GM19372 (cell line): ENCODE measurements at regions not wholly inside any gene's neighbourhood (a gene's known extent, or its start where the extent isn't known, plus 50 kb on each side); places are given as distances from the start of the nearest gene placed in this dataset.
"Not testable (repeated sequence)": the region's sequence is repeated elsewhere in the genome, so short reads cannot be mapped to it uniquely, and the experiment has no call there.

ENCODE experiments used
- ATAC-seq: cut with Tn5 transposase; IDR thresholded peaks from one replicate; pipeline ENCODE4 v1.9.1; 2021; ENCODE audit warnings: mild to moderate bottlenecking, low read depth, moderate library complexity; ENCODE audit not compliant: unreplicated experiment

- ATAC-seq, result no peak
Measured at GRCh38 chr16:17567455-17567854, 96.7 kb upstream of the XYLT1 start.

- no peak for ATAC-seq
Measured at GRCh38 chr16:17566656-17567450, 96.1 kb upstream of the XYLT1 start.

DNA sequence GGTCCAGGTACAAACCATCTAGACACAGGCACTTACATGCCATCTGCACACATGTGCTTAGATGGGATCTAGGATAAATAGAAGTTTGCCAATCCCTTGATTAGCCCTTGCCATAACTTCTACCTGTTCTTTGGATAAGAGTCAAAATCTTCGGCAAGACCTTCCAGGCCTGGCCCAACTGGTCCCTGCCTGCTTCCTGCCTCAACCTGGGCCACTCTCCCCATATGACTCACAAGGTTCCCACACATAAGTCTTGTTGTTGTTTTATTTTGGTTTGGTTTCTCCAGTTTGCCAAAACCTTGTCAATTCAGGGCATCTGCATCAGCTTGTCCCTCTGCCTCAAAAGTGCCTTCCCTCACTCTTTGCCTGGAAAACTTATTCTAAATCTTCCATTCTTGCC lies 95.3 kb upstream of the XYLT1 start:
- ATAC-seq, result no peak

DNA sequence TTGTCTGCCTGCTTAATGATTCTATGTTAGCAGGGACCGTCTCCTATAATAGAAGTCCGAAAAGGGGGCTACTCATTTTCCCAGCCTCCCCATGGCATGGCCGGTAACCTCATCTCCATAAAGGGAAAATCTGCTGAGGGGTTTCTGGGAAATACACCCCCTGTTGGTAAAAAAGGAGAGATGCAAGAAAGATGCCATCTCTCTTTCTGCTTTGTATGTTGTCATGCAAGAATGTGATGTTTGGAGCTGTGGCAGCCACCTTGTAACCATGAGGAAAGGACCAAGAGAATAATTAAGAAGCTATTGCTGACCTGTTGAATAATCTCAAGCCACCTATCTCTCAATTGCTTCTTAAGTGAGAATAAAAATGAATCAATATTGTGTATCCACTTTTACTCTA lies 94.8 kb upstream of the XYLT1 start:
- no peak for ATAC-seq

DNA sequence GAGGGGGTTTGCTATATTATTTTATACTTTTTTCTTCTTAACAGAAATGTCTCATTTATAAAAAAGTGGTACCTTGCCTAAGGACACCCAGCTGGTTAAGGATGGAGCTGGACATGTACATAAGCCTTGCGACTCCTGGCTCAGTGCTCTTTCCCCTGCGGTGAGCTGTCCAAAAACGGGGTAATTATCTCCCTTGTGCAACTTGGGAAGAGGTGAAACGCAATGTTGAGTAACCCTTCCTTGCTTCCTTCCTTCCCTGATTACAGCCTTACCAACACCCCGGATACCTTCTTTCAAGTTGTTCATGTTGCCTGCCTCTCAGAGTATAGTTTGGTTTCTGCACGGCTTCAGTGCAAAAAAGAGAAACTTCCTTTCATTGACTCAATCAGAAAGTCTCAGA lies 94.1 kb upstream of the XYLT1 start:
- ATAC-seq, result no peak

- no peak for ATAC-seq
Measured at GRCh38 chr16:17563323-17564091, 92.7 kb upstream of the XYLT1 start.

GRCh38 chr16:17561056-17561455 lies 90.3 kb upstream of the XYLT1 start:
- no peak for ATAC-seq

- ATAC-seq, result no peak
Measured at GRCh38 chr16:17560548-17560947, 89.8 kb upstream of the XYLT1 start.

GRCh38 chr16:17559394-17559793 lies 88.6 kb upstream of the XYLT1 start:
- ATAC-seq, result no peak

DNA sequence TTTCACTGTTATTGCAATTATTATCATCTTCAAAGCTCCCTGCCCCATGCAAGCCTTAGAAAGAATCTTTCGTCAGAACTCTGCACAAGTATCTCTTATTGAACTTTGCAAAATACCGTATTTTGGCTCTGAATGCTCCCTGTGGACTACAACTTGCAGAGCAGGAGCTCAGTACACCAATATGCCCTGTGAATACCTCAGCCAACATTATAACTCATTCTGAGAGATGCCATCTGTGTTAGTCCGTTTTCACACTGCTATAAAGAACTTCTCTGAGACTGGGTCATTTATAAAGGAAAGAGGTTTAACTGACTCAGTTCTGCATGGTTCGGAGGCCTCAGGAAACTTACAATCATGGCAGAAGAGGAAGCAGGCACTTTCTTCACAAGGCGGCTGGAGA lies 87.2 kb upstream of the XYLT1 start:
- ATAC-seq, result no peak

GRCh38 chr16:17557480-17557879 lies 86.7 kb upstream of the XYLT1 start:
- ATAC-seq, result no peak

GRCh38 chr16:17556276-17557052 lies 85.7 kb upstream of the XYLT1 start:
- ATAC-seq, result no peak

DNA sequence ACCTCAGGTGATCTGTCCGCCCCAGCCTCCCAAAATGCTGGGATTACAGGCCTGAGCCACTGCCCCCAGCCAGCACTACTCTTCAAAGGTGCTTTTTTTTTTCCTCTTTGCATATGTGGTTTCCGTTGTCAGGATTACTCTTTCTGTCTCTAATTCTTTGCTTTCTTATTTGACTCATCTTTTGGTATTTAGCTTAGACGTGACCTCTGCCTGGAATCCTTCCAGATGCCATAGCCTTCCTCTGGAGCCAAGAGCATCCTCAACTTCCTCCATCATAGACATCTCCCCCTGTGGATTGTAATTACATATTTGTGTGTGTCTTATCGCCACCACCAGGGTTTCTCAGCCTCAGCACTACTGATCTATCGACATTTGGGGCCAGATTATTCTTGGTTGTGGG lies 84.4 kb upstream of the XYLT1 start:
- no peak for ATAC-seq

GRCh38 chr16:17552351-17552750 lies 81.6 kb upstream of the XYLT1 start:
- no peak for ATAC-seq

DNA sequence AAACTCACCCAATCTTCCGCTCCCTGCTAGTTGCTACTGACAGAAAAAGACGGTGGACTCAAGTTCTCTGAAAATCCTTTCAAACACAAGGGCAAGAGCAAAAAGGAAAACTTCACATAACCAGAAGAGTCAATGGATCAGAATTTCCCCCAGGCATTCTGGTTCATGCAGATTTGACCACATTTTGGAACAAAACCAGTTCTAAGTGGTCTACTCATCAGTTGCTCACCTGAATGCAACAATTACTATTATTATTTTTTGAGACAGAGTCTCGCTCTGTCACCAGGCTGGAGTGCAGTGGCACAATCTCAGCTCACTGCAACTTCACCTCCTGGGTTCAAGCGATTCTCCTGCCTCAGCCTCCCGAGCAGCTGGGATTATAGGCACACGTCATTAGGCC lies 80.9 kb upstream of the XYLT1 start:
- ATAC-seq, result not testable (repeated sequence)

DNA sequence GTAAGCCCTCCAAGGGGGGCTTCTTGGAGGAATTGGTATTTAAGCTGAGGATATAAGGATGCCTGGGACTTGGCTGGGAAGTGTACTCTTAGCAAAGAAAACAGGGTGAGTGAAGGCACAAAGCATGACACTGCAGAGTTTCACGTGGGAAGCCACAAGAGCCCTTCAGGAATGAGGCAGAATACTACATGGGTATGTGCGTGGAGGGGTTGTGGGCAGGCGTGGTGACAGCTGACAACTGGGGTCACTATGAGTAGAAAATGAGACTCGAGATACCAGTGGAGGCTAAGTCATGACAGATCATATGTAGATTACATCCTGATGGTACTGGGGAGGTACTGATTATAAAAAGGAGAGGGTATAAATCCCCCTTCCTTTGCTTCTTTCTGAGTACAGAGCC lies 78.1 kb upstream of the XYLT1 start:
- no peak for ATAC-seq

- no peak for ATAC-seq
Measured at GRCh38 chr16:17544785-17545184, 74.0 kb upstream of the XYLT1 start.

DNA sequence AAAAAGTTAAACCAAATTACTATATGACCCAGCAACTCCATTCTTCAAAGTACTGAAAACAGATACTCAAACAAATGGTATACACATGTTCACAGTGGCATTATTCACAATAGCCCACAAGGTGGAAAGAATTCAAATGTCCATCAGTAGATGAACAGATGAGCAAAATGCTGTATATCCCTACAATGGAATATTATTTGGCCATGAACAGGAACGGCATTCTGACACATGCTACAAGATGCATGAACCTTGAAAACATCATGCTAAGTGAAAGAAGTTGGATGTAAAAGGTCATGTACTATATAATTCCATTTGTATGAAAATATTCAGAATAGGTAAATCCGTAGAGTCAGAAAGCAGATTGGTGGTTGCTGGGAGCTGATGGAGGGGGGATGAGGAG lies 73.5 kb upstream of the XYLT1 start:
- ATAC-seq, result no peak

DNA sequence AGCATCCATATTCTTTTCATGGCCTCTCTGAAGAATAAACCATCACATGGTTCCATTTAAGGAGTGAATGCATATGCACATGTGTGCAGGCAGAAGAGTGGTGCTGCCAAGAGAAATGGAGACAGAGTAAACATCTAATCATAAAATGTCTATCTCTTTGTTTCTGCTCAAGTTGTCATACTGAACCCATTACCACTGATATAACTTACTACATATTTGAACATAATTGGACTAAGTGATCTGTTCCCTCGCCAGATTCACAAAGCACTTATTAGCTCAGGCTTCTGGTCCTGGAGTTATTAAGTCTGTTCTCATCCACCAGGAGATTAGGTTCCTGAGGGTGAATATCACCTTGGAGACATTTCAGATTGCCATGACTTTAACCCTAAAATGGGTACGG lies 72.3 kb upstream of the XYLT1 start:
- no peak for ATAC-seq

- ATAC-seq, result no peak
Measured at GRCh38 chr16:17541324-17541723, 70.6 kb upstream of the XYLT1 start.

- no peak for ATAC-seq
Measured at GRCh38 chr16:17538927-17539326, 68.2 kb upstream of the XYLT1 start.
